Spinal cord (tissue), 9 donors: ENCODE measurements at regions not wholly inside any gene's neighbourhood (a gene's known extent, or its start where the extent isn't known, plus 50 kb on each side); places are given as distances from the start of the nearest gene placed in this dataset.

Experiments used
- DNase-seq, 6 donors: peaks; one replicate each; pipeline versions ENCODE4 v3.0.0 to v3.0.0-alpha.2; 2013 to 2015; ENCODE audit warnings: low spot score in 6 of 6, low read depth in 4 of 6
- H3K27ac ChIP-seq: one replicate; pipeline ENCODE4 v1.5.1; 2013; ENCODE audit warnings: low read depth, low read length, control low read depth
- H3K27me3 ChIP-seq: one replicate; pipeline ENCODE4 v1.6.1; 2013; ENCODE audit warnings: low read length; ENCODE audit not compliant: control insufficient read depth, insufficient read depth
- H3K36me3 ChIP-seq: one replicate; pipeline ENCODE4 v1.6.1; 2013; ENCODE audit warnings: low read length; ENCODE audit not compliant: control insufficient read depth, insufficient read depth
- H3K4me1 ChIP-seq: one replicate; pipeline ENCODE4 v1.6.1; 2013; ENCODE audit warnings: low read length; ENCODE audit not compliant: control insufficient read depth, insufficient read depth
- H3K4me3 ChIP-seq: one replicate; pipeline ENCODE4 v1.5.1; 2013; ENCODE audit warnings: low read depth, low read length, control low read depth
- H3K9me3 ChIP-seq: one replicate; pipeline ENCODE4 v1.6.1; 2013; ENCODE audit warnings: low read length; ENCODE audit not compliant: control insufficient read depth, insufficient read depth
- WGBS: methylation state at CpG from one replicate; pipeline ENCODE4 v1.1.5; 2013; ENCODE audit warnings: missing lambda C conversion rate; ENCODE audit not compliant: insufficient coverage; 5-methylcytosine and 5-hydroxymethylcytosine counted together
- donor health status: healthy.

DNA sequence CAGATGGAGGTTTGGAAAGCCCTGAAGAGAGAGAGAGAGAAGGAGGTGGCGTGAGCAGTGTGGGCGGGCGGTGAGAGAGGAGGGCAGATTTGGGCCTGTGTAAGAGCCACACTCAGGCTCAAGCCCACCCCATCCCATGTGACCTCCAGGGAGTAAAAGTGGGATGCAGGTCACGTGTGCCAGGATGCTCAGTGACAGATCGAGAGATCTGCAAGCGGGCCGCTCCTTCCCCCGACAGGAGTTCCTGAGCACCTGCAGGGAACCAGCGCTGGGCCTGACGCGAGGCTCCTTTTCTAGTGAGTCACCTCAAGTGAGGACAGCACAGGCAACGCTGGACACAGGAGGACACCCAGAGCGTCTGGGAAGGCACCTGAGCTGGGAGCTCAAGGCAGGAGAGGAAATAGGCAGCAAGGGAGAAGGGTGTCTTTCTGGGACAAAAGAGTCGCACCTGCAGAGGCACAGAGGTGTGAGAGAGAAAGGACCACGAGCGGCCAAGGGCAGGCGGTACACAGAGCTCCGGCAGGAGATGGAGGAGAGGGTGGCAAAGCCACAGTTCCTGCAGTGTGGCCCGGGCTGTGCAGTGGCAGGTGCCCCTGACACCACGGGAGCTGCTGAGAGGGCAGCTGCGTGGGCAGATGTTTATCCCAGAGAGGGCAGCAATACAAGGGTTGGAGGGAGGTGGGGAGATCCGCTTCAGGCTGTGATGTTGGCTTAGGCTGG, 1294.8 kb downstream of the TBC1D22A start:
- Histone ChIP-seq H3K9me3 (no peaks in the 10 kb centered on the region), H3K4me1 (no peaks in the 10 kb centered on the region), H3K27ac (no peak overlapping the region), H3K4me3 (no peak overlapping the region), H3K36me3 (no peaks in the 10 kb centered on the region), H3K27me3 (no peaks in the 10 kb centered on the region)
- WGBS = 89% methylated on average over 19 of the region's 22 CpGs
- no peak for DNase-seq

- Histone ChIP-seq H3K27ac (no peak overlapping the region), H3K4me3 (no peak overlapping the region), H3K4me1 (no peaks in the 10 kb centered on the region), H3K27me3 (no peaks in the 10 kb centered on the region), H3K9me3 (no peaks in the 10 kb centered on the region), H3K36me3 (no peaks in the 10 kb centered on the region)
- 89% methylated on average over 8 of the region's 11 CpGs for WGBS
- peak in 1 of 6 donors; percentile 32 for DNase-seq
These were observed 1293.4 kb downstream of the TBC1D22A start for GRCh38 chr22:48055827-48056226.

GRCh38 chr22:48055185-48055584, 1292.7 kb downstream of the TBC1D22A start:
- no peaks in the 10 kb centered on the region for H3K4me1 ChIP-seq
- no peaks in the 10 kb centered on the region for H3K9me3 ChIP-seq
- no peak overlapping the region for H3K4me3 ChIP-seq
- no peaks in the 10 kb centered on the region for H3K36me3 ChIP-seq
- no peak for DNase-seq
- H3K27ac ChIP-seq = no peak overlapping the region
- H3K27me3 ChIP-seq = no peaks in the 10 kb centered on the region
- 92% methylated on average over 1 of the region's 1 CpG for WGBS

- WGBS = 89% methylated on average over 10 of the region's 14 CpGs
- no peak overlapping the region for H3K27ac ChIP-seq
- H3K4me3 ChIP-seq = no peak overlapping the region
- H3K36me3 ChIP-seq = no peaks in the 10 kb centered on the region
- DNase-seq = no peak
- no peaks in the 10 kb centered on the region for H3K4me1 ChIP-seq
- H3K27me3 ChIP-seq = no peaks in the 10 kb centered on the region
- H3K9me3 ChIP-seq = no peaks in the 10 kb centered on the region
These were observed 1292.1 kb downstream of the TBC1D22A start for GRCh38 chr22:48054596-48054995.

- 75% methylated on average over 8 of the region's 8 CpGs for WGBS
- Histone ChIP-seq H3K4me1 (no peaks in the 10 kb centered on the region), H3K9me3 (no peaks in the 10 kb centered on the region), H3K4me3 (no peak overlapping the region), H3K27ac (no peak overlapping the region), H3K27me3 (no peaks in the 10 kb centered on the region), H3K36me3 (no peaks in the 10 kb centered on the region)
- no peak for DNase-seq
These were observed 1291.5 kb downstream of the TBC1D22A start for GRCh38 chr22:48053973-48054372.

DNA sequence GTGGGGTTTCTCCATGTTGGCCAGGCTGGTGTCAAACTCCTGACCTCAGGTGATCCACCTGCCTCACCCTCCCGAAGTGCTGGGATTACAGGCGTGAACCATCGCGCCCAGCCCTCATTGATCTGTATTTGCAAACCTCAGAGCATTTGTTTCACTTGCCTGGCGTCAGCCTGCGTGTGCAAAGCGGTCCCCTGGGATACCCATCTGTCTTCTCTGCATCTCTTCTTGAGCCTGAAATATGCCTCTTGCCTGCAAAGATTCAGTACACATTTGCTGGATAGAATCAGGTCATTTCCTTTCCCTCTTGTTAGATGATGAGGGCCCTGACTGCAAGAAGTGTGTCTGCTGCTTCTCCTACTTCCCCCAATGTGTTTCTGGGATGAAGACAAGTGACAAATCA, 1291.0 kb downstream of the TBC1D22A start:
- Histone ChIP-seq H3K27ac (no peak overlapping the region), H3K4me3 (no peak overlapping the region), H3K4me1 (no peaks in the 10 kb centered on the region), H3K9me3 (no peaks in the 10 kb centered on the region), H3K27me3 (no peaks in the 10 kb centered on the region), H3K36me3 (no peaks in the 10 kb centered on the region)
- WGBS = 84% methylated on average over 7 of the region's 7 CpGs
- DNase-seq = peak in 2 of 6 donors; percentile 69 to 74

- Histone ChIP-seq H3K4me3 (no peak overlapping the region), H3K27me3 (no peaks in the 10 kb centered on the region), H3K4me1 (no peaks in the 10 kb centered on the region), H3K36me3 (no peaks in the 10 kb centered on the region), H3K9me3 (no peaks in the 10 kb centered on the region), H3K27ac (no peak overlapping the region)
- no peak for DNase-seq
- 93% methylated on average over 7 of the region's 7 CpGs for WGBS
These were observed 1290.1 kb downstream of the TBC1D22A start for GRCh38 chr22:48052621-48052890.

GRCh38 chr22:48051796-48052620, 1289.6 kb downstream of the TBC1D22A start:
- Histone ChIP-seq H3K27me3 (no peaks in the 10 kb centered on the region), H3K36me3 (no peaks in the 10 kb centered on the region), H3K27ac (no peak overlapping the region), H3K4me3 (no peak overlapping the region), H3K4me1 (no peaks in the 10 kb centered on the region), H3K9me3 (no peaks in the 10 kb centered on the region)
- WGBS = 96% methylated on average over 9 of the region's 11 CpGs
- no peak for DNase-seq

GRCh38 chr22:48050836-48051235, 1288.4 kb downstream of the TBC1D22A start:
- Histone ChIP-seq H3K36me3 (no peaks in the 10 kb centered on the region), H3K9me3 (no peaks in the 10 kb centered on the region), H3K27me3 (no peaks in the 10 kb centered on the region), H3K27ac (no peak overlapping the region), H3K4me1 (no peaks in the 10 kb centered on the region), H3K4me3 (no peak overlapping the region)
- no peak for DNase-seq
- WGBS = 94% methylated on average over 5 of the region's 7 CpGs

- no peaks in the 10 kb centered on the region for H3K36me3 ChIP-seq
- no peaks in the 10 kb centered on the region for H3K9me3 ChIP-seq
- no peaks in the 10 kb centered on the region for H3K27me3 ChIP-seq
- H3K27ac ChIP-seq = no peak overlapping the region
- 76% methylated on average over 8 of the region's 10 CpGs for WGBS
- H3K4me1 ChIP-seq = no peaks in the 10 kb centered on the region
- DNase-seq = no peak
- no peak overlapping the region for H3K4me3 ChIP-seq
These were observed 1286.7 kb downstream of the TBC1D22A start for GRCh38 chr22:48049116-48049515.
